ENCODE measurements at regions not wholly inside any gene's neighbourhood (a gene's known extent, or its start where the extent isn't known, plus 50 kb on each side); places are given as distances from the start of the nearest gene placed in this dataset.

DNA sequence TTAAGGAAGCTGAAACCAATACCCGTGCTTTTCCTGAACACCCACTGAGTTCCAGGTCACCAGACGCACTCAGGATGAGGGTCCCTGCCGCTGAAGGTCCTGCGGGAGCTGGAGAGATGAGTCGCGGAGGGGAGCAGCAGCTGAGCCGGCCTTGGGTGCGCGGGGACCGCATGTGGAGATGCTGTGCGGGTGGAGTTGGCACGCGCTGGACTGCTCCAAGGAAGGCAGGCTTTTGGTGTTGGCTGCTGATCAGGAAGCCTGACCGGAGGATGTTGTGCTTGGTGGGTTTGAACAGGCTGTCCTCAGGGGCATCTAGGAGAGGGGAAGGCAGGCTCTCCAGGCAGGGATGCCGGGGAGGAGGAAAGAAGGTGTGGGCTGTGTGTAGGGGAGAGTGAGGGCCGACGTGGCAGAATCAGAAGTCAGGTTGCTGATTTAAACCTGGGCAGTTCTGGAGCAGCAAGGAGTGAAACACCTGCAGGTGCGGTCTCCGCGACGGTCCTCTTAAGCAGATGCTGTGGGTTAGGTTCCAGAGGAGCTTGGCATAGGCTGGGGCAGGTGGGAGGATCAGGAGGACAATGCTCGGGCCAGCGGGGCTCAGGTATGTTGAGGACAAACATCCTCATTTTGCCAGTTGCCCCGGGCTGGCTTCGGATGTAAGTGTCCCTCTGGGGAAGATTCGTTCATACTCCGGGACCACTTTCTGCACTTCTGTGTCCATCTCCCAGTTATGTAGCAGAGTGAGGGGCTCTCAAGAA, 197.5 kb upstream of the B3GAT1 start:
- Histone ChIP-seq H3K4me3 (replicated peaks in 1 of 2; ENCODE audit: low read depth in 1 of 2, low read length in 2 of 2) (no peak overlapping the region), H3K9ac (ENCODE audit: low read length) (no peak overlapping the region), H3K27ac (ENCODE audit: low read depth, low read length) (no peak overlapping the region), H3K9me2 (ENCODE audit: insufficient read depth) (no peaks in the 10 kb centered on the region), H3K4me1 (ENCODE audit: control insufficient read depth in 1 of 2, insufficient read depth in 2 of 2, low read length in 2 of 2) (no peaks in the 10 kb centered on the region), H3K27me3 (ENCODE audit: insufficient read depth, low read length) (peaks cover 59% of the 10 kb centered on the region), H4K20me1 (ENCODE audit: insufficient read depth) (no peaks in the 10 kb centered on the region), H3K9me3 (ENCODE audit: control insufficient read depth in 1 of 2, insufficient read depth in 1 of 2, low read depth in 1 of 2, low read length in 2 of 2) (no peaks in the 10 kb centered on the region), H2AFZ (ENCODE audit: low read depth, low read length, poor library complexity, severe bottlenecking) (no peak overlapping the region), H3K4me2 (ENCODE audit: low read length) (no peak overlapping the region), H3K79me2 (ENCODE audit: insufficient read depth, low read length) (no peaks in the 10 kb centered on the region), H3K36me3 (ENCODE audit: control insufficient read depth in 1 of 2, insufficient read depth in 2 of 2, low read length in 2 of 2) (no peaks in the 10 kb centered on the region)
- ChIA-PET CTCF (no interaction called here), RAD21 (ENCODE audit: low non-redundant PET in 1 of 2, low total read pairs in 2 of 2, uncharacterized antibody in 2 of 2, unreplicated experiment in 2 of 2) (no interaction called here), POLR2A (no interaction called here)
- BruUV-seq (replicated peaks): no TSS peak
- TF ChIP-seq, protein P1, sequence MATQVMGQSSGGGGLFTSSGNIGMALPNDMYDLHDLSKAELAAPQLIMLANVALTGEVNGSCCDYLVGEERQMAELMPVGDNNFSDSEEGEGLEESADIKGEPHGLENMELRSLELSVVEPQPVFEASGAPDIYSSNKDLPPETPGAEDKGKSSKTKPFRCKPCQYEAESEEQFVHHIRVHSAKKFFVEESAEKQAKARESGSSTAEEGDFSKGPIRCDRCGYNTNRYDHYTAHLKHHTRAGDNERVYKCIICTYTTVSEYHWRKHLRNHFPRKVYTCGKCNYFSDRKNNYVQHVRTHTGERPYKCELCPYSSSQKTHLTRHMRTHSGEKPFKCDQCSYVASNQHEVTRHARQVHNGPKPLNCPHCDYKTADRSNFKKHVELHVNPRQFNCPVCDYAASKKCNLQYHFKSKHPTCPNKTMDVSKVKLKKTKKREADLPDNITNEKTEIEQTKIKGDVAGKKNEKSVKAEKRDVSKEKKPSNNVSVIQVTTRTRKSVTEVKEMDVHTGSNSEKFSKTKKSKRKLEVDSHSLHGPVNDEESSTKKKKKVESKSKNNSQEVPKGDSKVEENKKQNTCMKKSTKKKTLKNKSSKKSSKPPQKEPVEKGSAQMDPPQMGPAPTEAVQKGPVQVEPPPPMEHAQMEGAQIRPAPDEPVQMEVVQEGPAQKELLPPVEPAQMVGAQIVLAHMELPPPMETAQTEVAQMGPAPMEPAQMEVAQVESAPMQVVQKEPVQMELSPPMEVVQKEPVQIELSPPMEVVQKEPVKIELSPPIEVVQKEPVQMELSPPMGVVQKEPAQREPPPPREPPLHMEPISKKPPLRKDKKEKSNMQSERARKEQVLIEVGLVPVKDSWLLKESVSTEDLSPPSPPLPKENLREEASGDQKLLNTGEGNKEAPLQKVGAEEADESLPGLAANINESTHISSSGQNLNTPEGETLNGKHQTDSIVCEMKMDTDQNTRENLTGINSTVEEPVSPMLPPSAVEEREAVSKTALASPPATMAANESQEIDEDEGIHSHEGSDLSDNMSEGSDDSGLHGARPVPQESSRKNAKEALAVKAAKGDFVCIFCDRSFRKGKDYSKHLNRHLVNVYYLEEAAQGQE (IDR thresholded peaks at IDR 0.05; ENCODE audit: low read depth): no peak
- no peak for TF ChIP-seq POLR2A (IDR thresholded peaks at IDR 0.05; ENCODE audit: borderline replicate concordance, extremely low read depth, insufficient read depth, insufficient read length)
- no peak for TF ChIP-seq CBX3 (IDR thresholded peaks at IDR 0.05; ENCODE audit: low read depth)
- TF ChIP-seq, protein P2, sequence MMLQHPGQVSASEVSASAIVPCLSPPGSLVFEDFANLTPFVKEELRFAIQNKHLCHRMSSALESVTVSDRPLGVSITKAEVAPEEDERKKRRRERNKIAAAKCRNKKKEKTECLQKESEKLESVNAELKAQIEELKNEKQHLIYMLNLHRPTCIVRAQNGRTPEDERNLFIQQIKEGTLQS (IDR thresholded peaks at IDR 0.05): no peak
- TF ChIP-seq FOSL1 (IDR thresholded peaks at IDR 0.05; ENCODE audit: low read depth): no peak
- TF ChIP-seq EZH2phosphoT487 (IDR thresholded peaks at IDR 0.05; ENCODE audit: borderline replicate concordance): no peak
- intact Hi-C loops (cut with micrococcal nuclease): no loop called here
- DNase-seq (ENCODE audit: low read depth, low spot score) (no peak), ATAC-seq (no peak)

Data from HCT116 (cell line).